HG02571 (cell line): ENCODE measurements at regions not wholly inside any gene's neighbourhood (a gene's known extent, or its start where the extent isn't known, plus 50 kb on each side); places are given as distances from the start of the nearest gene placed in this dataset.

Experiments used
- ATAC-seq: cut with Tn5 transposase; IDR thresholded peaks from one replicate; pipeline ENCODE4 v1.9.1; 2021; ENCODE audit warnings: mild to moderate bottlenecking, moderate library complexity; ENCODE audit not compliant: unreplicated experiment

- no peak for ATAC-seq
These were observed 283.6 kb upstream of the KLF6 start for GRCh38 chr10:4068629-4069028.

GRCh38 chr10:4067931-4068561, 283.0 kb upstream of the KLF6 start:
- no peak for ATAC-seq

GRCh38 chr10:4067531-4067930, 282.5 kb upstream of the KLF6 start:
- ATAC-seq, result peak; percentile 73

GRCh38 chr10:4066581-4067390, 281.8 kb upstream of the KLF6 start:
- ATAC-seq, result no peak

GRCh38 chr10:4064489-4064888, 279.5 kb upstream of the KLF6 start:
- no peak for ATAC-seq

- ATAC-seq, result no peak
These were observed 278.7 kb upstream of the KLF6 start for GRCh38 chr10:4063717-4064116.

GRCh38 chr10:4062751-4063150, 277.7 kb upstream of the KLF6 start:
- no peak for ATAC-seq

GRCh38 chr10:4062072-4062471, 277.1 kb upstream of the KLF6 start:
- no peak for ATAC-seq

- ATAC-seq, result no peak
These were observed 276.5 kb upstream of the KLF6 start for GRCh38 chr10:4061441-4061951.

GRCh38 chr10:4059471-4060138, 274.6 kb upstream of the KLF6 start:
- no peak for ATAC-seq

GRCh38 chr10:4058514-4059029, 273.6 kb upstream of the KLF6 start:
- ATAC-seq, result no peak

- no peak for ATAC-seq
These were observed 272.9 kb upstream of the KLF6 start for GRCh38 chr10:4057725-4058513.

GRCh38 chr10:4057021-4057420, 272.0 kb upstream of the KLF6 start:
- ATAC-seq, result no peak

GRCh38 chr10:4054656-4055435, 269.8 kb upstream of the KLF6 start:
- no peak for ATAC-seq

- ATAC-seq, result no peak
These were observed 268.9 kb upstream of the KLF6 start for GRCh38 chr10:4053940-4054339.

- ATAC-seq, result no peak
These were observed 266.7 kb upstream of the KLF6 start for GRCh38 chr10:4051641-4052151.

- no peak for ATAC-seq
These were observed 266.1 kb upstream of the KLF6 start for GRCh38 chr10:4051011-4051640.

- ATAC-seq, result no peak
These were observed 265.1 kb upstream of the KLF6 start for GRCh38 chr10:4050061-4050460.

GRCh38 chr10:4049348-4049747, 264.3 kb upstream of the KLF6 start:
- no peak for ATAC-seq
